Fibroblast of lung (primary cell): ENCODE measurements at regions not wholly inside any gene's neighbourhood (a gene's known extent, or its start where the extent isn't known, plus 50 kb on each side); places are given as distances from the start of the nearest gene placed in this dataset.

Experiments used
- DNase-seq, 2 donors: peaks; one replicate each; pipeline versions ENCODE4 v3.0.0 to v3.0.0-alpha.2; 2010; ENCODE audit warnings: low read depth in 2 of 2
- H2AFZ ChIP-seq: 2 replicates; pipeline ENCODE4 v1.5.1; 2012; ENCODE audit warnings: low read length, control low read depth, inconsistent platforms
- H3K27ac ChIP-seq: 2 replicates; pipeline ENCODE4 v1.5.1; 2011; ENCODE audit warnings: low read length, control low read depth; ENCODE audit not compliant: insufficient read depth
- H3K27me3 ChIP-seq: 2 replicates; pipeline ENCODE4 v1.5.1; 2011; ENCODE audit warnings: mild to moderate bottlenecking, low read length; ENCODE audit not compliant: control insufficient read depth, insufficient read depth
- H3K36me3 ChIP-seq: 2 replicates; pipeline ENCODE4 v1.5.1; 2011; ENCODE audit warnings: low read length; ENCODE audit not compliant: control insufficient read depth, insufficient read depth
- H3K4me1 ChIP-seq: 2 replicates; pipeline ENCODE4 v1.5.1; 2011; ENCODE audit warnings: low read length; ENCODE audit not compliant: control insufficient read depth, insufficient read depth; ENCODE audit errors: extremely low read depth
- H3K4me2 ChIP-seq: 2 replicates; pipeline ENCODE4 v1.5.1; 2011; ENCODE audit warnings: low read length, control low read depth; ENCODE audit not compliant: insufficient read depth; ENCODE audit errors: extremely low read depth
- H3K4me3 ChIP-seq, 4 experiments: fragments of 200-600 bp in 1 of 4; sonication (generic) in 1 of 4; replicated peaks in 1 of 4; 2 replicates each; pipeline ENCODE4 v1.5.1; 2011 to 2016; ENCODE audit warnings: low read length in 4 of 4, low read depth in 3 of 4, mild to moderate bottlenecking in 3 of 4, control low read depth in 2 of 4, inconsistent platforms in 1 of 4, mixed read lengths in 1 of 4; ENCODE audit not compliant: insufficient read depth in 1 of 4; ENCODE audit errors: control extremely low read depth in 1 of 4
- H3K79me2 ChIP-seq: 2 replicates; pipeline ENCODE4 v1.5.1; 2012; ENCODE audit warnings: mild to moderate bottlenecking, low read length, inconsistent platforms; ENCODE audit not compliant: control insufficient read depth, insufficient read depth
- H3K9ac ChIP-seq: 2 replicates; pipeline ENCODE4 v1.5.1; 2011; ENCODE audit warnings: mild to moderate bottlenecking, low read length, control low read depth; ENCODE audit not compliant: insufficient read depth
- H3K9me3 ChIP-seq: 2 replicates; pipeline ENCODE4 v1.5.1; 2012; ENCODE audit warnings: low read depth, low read length; ENCODE audit not compliant: control insufficient read depth, insufficient read depth
- H4K20me1 ChIP-seq: 2 replicates; pipeline ENCODE4 v1.5.1; 2011; ENCODE audit warnings: low read length; ENCODE audit not compliant: control insufficient read depth, insufficient read depth; ENCODE audit errors: extremely low read depth
- CTCF ChIP-seq, 2 donors: IDR thresholded peaks in 1 of 2; conservative IDR thresholded peaks in 1 of 2; 1 replicate in 1 of 2; 2 replicates in 1 of 2; pipeline ENCODE4 v1.5.1; 2011 to 2012; ENCODE audit warnings: low read length in 2 of 2, control low read depth in 1 of 2, inconsistent platforms in 1 of 2, low read depth in 1 of 2, mild to moderate bottlenecking in 1 of 2
- EZH2 ChIP-seq: IDR thresholded peaks from 2 replicates; pipeline ENCODE4 v1.5.1; 2012; ENCODE audit warnings: low read length, control low read depth, mild to moderate bottlenecking; ENCODE audit errors: missing control alignments

GRCh38 chr11:128250482-128250881, 336.9 kb downstream of the ETS1 start:
- Histone ChIP-seq H3K36me3 (no peaks in the 10 kb centered on the region), H3K27me3 (no peaks in the 10 kb centered on the region), H4K20me1 (no peaks in the 10 kb centered on the region), H3K9me3 (no peaks in the 10 kb centered on the region), H3K27ac (no peak overlapping the region), H2AFZ (no peak overlapping the region), H3K4me2 (no peak overlapping the region), H3K4me3 (no peak overlapping the region), H3K79me2 (no peaks in the 10 kb centered on the region), H3K9ac (no peak overlapping the region), H3K4me1 (no peaks in the 10 kb centered on the region)
- no peak for DNase-seq
- TF ChIP-seq CTCF (conservative IDR thresholded peaks at IDR 0.05 in 1 of 2, IDR thresholded peaks at IDR 0.05 in 1 of 2; ENCODE audit: low read depth in 1 of 2, low read length in 2 of 2) (no peak), EZH2 (no peak)

DNA sequence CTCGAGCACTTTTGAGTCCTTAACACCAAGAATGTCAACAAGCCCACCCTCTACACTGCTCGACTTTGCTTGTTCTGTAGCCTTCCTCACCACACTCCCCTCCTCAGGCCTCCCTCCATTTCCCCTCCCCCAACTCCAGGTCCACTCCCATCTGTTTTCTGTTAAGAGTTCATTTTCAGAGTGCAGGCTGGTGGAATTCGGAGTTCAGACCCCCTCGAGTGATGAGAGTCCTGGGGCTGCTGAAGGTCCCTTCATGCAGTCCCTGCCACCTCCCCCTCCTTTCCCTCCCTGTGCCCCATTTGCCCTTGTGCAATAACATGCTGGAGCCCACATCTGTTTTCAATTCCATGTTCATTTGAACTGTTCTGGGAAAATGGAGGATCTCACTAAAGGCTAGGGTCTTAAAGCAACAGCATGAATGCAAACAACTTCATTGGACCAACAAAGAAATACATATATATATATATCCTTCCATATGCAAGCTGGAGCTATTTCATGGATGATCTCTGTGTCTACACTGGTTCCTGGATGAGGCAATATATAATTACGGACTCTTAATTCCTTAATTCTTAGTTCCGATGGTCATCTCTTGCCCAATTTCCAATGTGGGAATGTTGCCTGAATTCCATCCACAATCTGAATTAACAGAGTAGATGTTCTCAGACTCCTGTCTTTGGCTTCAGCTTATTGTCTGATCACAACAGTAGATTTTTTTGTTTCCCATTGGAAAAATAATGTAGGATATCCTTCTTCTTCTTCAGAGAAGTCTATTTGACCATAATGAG, 340.4 kb downstream of the ETS1 start:
- no peaks in the 10 kb centered on the region for H3K4me1 ChIP-seq
- H2AFZ ChIP-seq = no peak overlapping the region
- H3K4me3 ChIP-seq = no peak overlapping the region
- no peaks in the 10 kb centered on the region for H4K20me1 ChIP-seq
- no peak overlapping the region for H3K9ac ChIP-seq
- H3K27ac ChIP-seq = no peak overlapping the region
- no peaks in the 10 kb centered on the region for H3K27me3 ChIP-seq
- DNase-seq = peak in 1 of 2 donors; percentile 69
- H3K36me3 ChIP-seq = no peaks in the 10 kb centered on the region
- no peak overlapping the region for H3K4me2 ChIP-seq
- no peaks in the 10 kb centered on the region for H3K79me2 ChIP-seq
- no peak for TF ChIP-seq EZH2
- TF ChIP-seq CTCF (conservative IDR thresholded peaks at IDR 0.05 in 1 of 2, IDR thresholded peaks at IDR 0.05 in 1 of 2; ENCODE audit: low read depth in 1 of 2, low read length in 2 of 2) = no peak
- H3K9me3 ChIP-seq = no peaks in the 10 kb centered on the region

DNA sequence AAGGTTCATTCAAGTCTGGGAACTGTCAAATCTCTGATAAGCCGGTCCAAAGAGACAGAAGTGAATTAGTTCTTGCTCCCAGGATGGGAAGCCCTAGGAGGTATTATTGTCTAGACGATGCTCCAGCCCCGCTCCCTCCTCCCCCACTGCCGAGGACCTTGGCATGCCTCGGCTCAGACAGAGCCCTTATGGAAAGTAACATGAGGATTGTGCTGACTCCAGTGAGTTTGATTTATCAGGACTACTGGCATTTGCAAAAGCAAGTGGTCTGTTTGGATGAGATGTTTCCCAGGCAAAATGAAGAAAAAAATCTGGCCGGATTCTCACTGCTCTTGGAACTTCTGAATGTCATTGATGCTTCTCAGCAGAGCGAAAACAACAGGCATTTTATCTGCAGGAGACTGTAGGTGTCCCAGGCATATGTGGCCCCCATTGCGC, 341.0 kb downstream of the ETS1 start:
- Histone ChIP-seq H3K27ac (no peak overlapping the region), H3K4me3 (no peak overlapping the region), H3K4me2 (no peak overlapping the region), H3K4me1 (no peaks in the 10 kb centered on the region), H2AFZ (no peak overlapping the region), H3K27me3 (no peaks in the 10 kb centered on the region), H3K36me3 (no peaks in the 10 kb centered on the region), H3K9me3 (no peaks in the 10 kb centered on the region), H3K79me2 (no peaks in the 10 kb centered on the region), H3K9ac (no peak overlapping the region), H4K20me1 (no peaks in the 10 kb centered on the region)
- no peak for TF ChIP-seq CTCF (conservative IDR thresholded peaks at IDR 0.05 in 1 of 2, IDR thresholded peaks at IDR 0.05 in 1 of 2; ENCODE audit: low read depth in 1 of 2, low read length in 2 of 2)
- no peak for TF ChIP-seq EZH2
- DNase-seq = peak; percentile 24 to 76
